ENCODE measurements at regions not wholly inside any gene's neighbourhood (a gene's known extent, or its start where the extent isn't known, plus 50 kb on each side); places are given as distances from the start of the nearest gene placed in this dataset.

- TF ChIP-seq CTCF (IDR thresholded peaks at IDR 0.05) (no peak), POLR2A (IDR thresholded peaks at IDR 0.05) (no peak)
Measured at GRCh38 chr12:109663795-109664194, 49.8 kb upstream of the FAM222A start.

Measured in adrenal gland (tissue), 5 donors.